ENCODE measurements at regions not wholly inside any gene's neighbourhood (a gene's known extent, or its start where the extent isn't known, plus 50 kb on each side); places are given as distances from the start of the nearest gene placed in this dataset.

DNA sequence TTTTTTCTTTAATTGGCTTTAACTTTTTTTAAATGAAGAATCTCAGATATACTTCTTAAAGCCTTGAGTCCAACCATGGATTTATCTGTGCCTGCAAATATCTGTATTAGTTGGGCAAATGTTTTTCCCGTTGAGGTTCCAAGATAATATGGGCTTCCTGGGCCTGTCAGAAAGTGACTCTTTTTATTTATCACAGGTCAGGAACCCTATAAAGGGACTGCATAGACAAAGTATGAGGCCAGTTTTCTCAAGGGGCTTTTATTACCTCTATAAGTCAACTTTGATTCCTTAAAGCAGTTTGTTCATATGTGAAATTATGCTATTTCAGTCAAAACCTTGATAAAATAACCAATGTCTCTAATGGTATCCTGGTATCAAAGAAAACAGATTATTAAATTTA, 80.2 kb upstream of the BMP2K start:
- Histone ChIP-seq H3K9me2 (replicated peaks; ENCODE audit: insufficient read depth, low read length) (no peaks in the 10 kb centered on the region), H3K4me1 (ENCODE audit: low read length) (peaks cover 3% of the 10 kb centered on the region; the same call in 1 of the 2 replicates), H3K4me2 (ENCODE audit: low read depth, low read length) (no peak overlapping the region), H3K9me3 (replicated peaks; ENCODE audit: insufficient read depth, low read length) (no peaks in the 10 kb centered on the region), H4K20me1 (ENCODE audit: insufficient read depth, low read length) (no peaks in the 10 kb centered on the region), H3K27ac (ENCODE audit: low read length) (no peak overlapping the region), H3F3A (ENCODE audit: insufficient read depth, low read length) (no peaks in the 10 kb centered on the region), H3K79me2 (ENCODE audit: low read length) (no peaks in the 10 kb centered on the region), H3K4me3 (ENCODE audit: low read length) (no peak overlapping the region), H3K9ac (ENCODE audit: low read length) (no peak overlapping the region), H2AFZ (ENCODE audit: low read length) (no peak overlapping the region), H3K36me3 (replicated peaks; ENCODE audit: insufficient read depth, low read length) (no peaks in the 10 kb centered on the region), H3K27me3 (replicated peaks; ENCODE audit: insufficient read depth, low read length) (no peaks in the 10 kb centered on the region)
- no peak for TF ChIP-seq EZH2 (optimal IDR thresholded peaks at IDR 0.05; ENCODE audit: low read depth, low read length)
- TF ChIP-seq, protein P1, sequence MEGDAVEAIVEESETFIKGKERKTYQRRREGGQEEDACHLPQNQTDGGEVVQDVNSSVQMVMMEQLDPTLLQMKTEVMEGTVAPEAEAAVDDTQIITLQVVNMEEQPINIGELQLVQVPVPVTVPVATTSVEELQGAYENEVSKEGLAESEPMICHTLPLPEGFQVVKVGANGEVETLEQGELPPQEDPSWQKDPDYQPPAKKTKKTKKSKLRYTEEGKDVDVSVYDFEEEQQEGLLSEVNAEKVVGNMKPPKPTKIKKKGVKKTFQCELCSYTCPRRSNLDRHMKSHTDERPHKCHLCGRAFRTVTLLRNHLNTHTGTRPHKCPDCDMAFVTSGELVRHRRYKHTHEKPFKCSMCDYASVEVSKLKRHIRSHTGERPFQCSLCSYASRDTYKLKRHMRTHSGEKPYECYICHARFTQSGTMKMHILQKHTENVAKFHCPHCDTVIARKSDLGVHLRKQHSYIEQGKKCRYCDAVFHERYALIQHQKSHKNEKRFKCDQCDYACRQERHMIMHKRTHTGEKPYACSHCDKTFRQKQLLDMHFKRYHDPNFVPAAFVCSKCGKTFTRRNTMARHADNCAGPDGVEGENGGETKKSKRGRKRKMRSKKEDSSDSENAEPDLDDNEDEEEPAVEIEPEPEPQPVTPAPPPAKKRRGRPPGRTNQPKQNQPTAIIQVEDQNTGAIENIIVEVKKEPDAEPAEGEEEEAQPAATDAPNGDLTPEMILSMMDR (IDR thresholded peaks at IDR 0.05; ENCODE audit: low read length), result no peak
- no peak for TF ChIP-seq EZH2phosphoT487 (IDR thresholded peaks at IDR 0.05; ENCODE audit: low read length)
- no peak for DNase-seq

DNA sequence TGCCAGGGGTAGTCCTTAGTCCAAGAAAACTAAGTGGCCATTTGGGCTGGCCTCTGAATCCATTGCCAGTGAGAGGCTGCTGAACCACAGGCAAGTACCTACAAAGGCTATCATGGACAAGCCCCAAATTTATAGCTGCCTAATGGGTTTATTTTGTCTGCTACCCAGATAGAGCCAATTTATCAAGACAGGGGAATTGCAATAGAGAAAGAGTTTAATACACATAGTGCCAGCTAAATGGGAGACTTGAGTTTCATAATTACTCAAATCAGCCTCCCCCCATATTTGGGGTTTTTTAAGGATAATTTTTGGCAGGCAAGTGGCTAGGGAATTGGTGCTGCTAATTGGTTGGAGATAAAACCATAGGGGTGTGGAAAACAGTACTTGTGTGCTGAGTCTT, 73.1 kb upstream of the BMP2K start:
- H3K4me2 ChIP-seq (ENCODE audit: low read depth, low read length), result no peak overlapping the region
- TF ChIP-seq EZH2phosphoT487 (IDR thresholded peaks at IDR 0.05; ENCODE audit: low read length), result no peak
- TF ChIP-seq, protein P1 (IDR thresholded peaks at IDR 0.05; ENCODE audit: low read length), result no peak
- TF ChIP-seq EZH2 (optimal IDR thresholded peaks at IDR 0.05; ENCODE audit: low read depth, low read length), result no peak
- H3K4me1 ChIP-seq (ENCODE audit: low read length), result no peaks in the 10 kb centered on the region
- H3K36me3 ChIP-seq (replicated peaks; ENCODE audit: insufficient read depth, low read length), result no peaks in the 10 kb centered on the region
- H3F3A ChIP-seq (ENCODE audit: insufficient read depth, low read length), result no peaks in the 10 kb centered on the region
- no peaks in the 10 kb centered on the region for H3K9me2 ChIP-seq (replicated peaks; ENCODE audit: insufficient read depth, low read length)
- H4K20me1 ChIP-seq (ENCODE audit: insufficient read depth, low read length), result no peaks in the 10 kb centered on the region
- DNase-seq, result no peak
- no peak overlapping the region for H3K9ac ChIP-seq (ENCODE audit: low read length)
- no peak overlapping the region for H3K27ac ChIP-seq (ENCODE audit: low read length)
- no peak overlapping the region for H2AFZ ChIP-seq (ENCODE audit: low read length)
- H3K79me2 ChIP-seq (ENCODE audit: low read length), result no peaks in the 10 kb centered on the region
- H3K4me3 ChIP-seq (ENCODE audit: low read length), result no peak overlapping the region
- H3K9me3 ChIP-seq (replicated peaks; ENCODE audit: insufficient read depth, low read length), result no peaks in the 10 kb centered on the region
- no peaks in the 10 kb centered on the region for H3K27me3 ChIP-seq (replicated peaks; ENCODE audit: insufficient read depth, low read length)

DNA sequence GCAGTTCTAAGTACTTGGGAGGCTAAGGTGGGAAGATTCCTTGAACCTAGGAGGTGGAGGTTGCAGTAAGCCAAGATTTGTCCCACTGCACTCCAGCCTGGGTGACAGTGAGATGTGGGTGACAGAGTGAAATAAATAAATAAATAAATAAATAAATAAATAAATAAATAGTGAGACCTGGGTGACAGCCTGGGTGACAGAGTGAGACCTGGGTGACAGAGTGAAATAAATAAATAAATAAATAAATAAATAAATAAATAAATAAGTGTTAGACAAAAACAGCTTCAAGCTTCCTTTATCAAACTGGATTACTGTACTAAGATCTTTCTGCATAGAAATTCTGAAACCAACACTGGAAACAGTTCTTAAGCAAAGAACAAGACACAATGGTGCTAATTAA, 71.8 kb upstream of the BMP2K start:
- H3K9me3 ChIP-seq (replicated peaks; ENCODE audit: insufficient read depth, low read length), result no peaks in the 10 kb centered on the region

More for the DNA sequence above, 71.8 kb upstream of the BMP2K start:
- no peak overlapping the region for H2AFZ ChIP-seq (ENCODE audit: low read length)
- no peaks in the 10 kb centered on the region for H3K79me2 ChIP-seq (ENCODE audit: low read length)
- H3K4me3 ChIP-seq (ENCODE audit: low read length), result no peak overlapping the region
- H3K27me3 ChIP-seq (replicated peaks; ENCODE audit: insufficient read depth, low read length), result no peaks in the 10 kb centered on the region
- H3K4me2 ChIP-seq (ENCODE audit: low read depth, low read length), result no peak overlapping the region
- no peaks in the 10 kb centered on the region for H3K36me3 ChIP-seq (replicated peaks; ENCODE audit: insufficient read depth, low read length)
- H3K9me2 ChIP-seq (replicated peaks; ENCODE audit: insufficient read depth, low read length), result no peaks in the 10 kb centered on the region
- H4K20me1 ChIP-seq (ENCODE audit: insufficient read depth, low read length), result no peaks in the 10 kb centered on the region
- DNase-seq, result no peak
- no peaks in the 10 kb centered on the region for H3K4me1 ChIP-seq (ENCODE audit: low read length)
- no peak overlapping the region for H3K9ac ChIP-seq (ENCODE audit: low read length)
- H3K27ac ChIP-seq (ENCODE audit: low read length), result no peak overlapping the region
- H3F3A ChIP-seq (ENCODE audit: insufficient read depth, low read length), result no peaks in the 10 kb centered on the region
- TF ChIP-seq, protein P1 (IDR thresholded peaks at IDR 0.05; ENCODE audit: low read length), result no peak
- TF ChIP-seq EZH2phosphoT487 (IDR thresholded peaks at IDR 0.05; ENCODE audit: low read length), result no peak
- no peak for TF ChIP-seq EZH2 (optimal IDR thresholded peaks at IDR 0.05; ENCODE audit: low read depth, low read length)
